ENCODE measurements at regions not wholly inside any gene's neighbourhood (a gene's known extent, or its start where the extent isn't known, plus 50 kb on each side); places are given as distances from the start of the nearest gene placed in this dataset.

GRCh38 chr2:120432976-120433815 lies 87.3 kb downstream of the INHBB start:
- Histone ChIP-seq H2AFZ (ENCODE audit: low read depth, low read length) (no peak overlapping the region), H3K79me2 (ENCODE audit: control insufficient read depth, insufficient read depth, low read length) (no peaks in the 10 kb centered on the region), H3K9me1 (ENCODE audit: control insufficient read depth, insufficient read depth, low read length) (no peaks in the 10 kb centered on the region), H3K4me1 (replicated peaks in 1 of 2; ENCODE audit: control insufficient read depth in 2 of 2, insufficient read depth in 2 of 2, low read length in 2 of 2) (no peaks in the 10 kb centered on the region), H4K20me1 (replicated peaks; ENCODE audit: control insufficient read depth, insufficient read depth, low read length) (peaks cover 5% of the 10 kb centered on the region; the same call in 1 of the 2 replicates), H3K27ac (ENCODE audit: extremely low read depth, low read depth, low read length) (no peak overlapping the region), H3K9me3 (replicated peaks; ENCODE audit: control insufficient read depth, insufficient read depth, low read depth, low read length) (no peaks in the 10 kb centered on the region), H3K4me3 (no peak overlapping the region), H3K27me3 (ENCODE audit: control insufficient read depth in 2 of 2, insufficient read depth in 2 of 2, low read length in 2 of 2) (peaks cover 3 to 64% of the 10 kb centered on the region in 2 experiments; a peak in 3 of 5 replicates), H3K9ac (ENCODE audit: insufficient read depth in 1 of 2, low read depth in 2 of 2, low read length in 2 of 2) (no peak overlapping the region), H3K36me3 (ENCODE audit: control insufficient read depth, insufficient read depth, low read length) (no peaks in the 10 kb centered on the region), H3K4me2 (ENCODE audit: insufficient read depth, low read length) (no peak overlapping the region)
- intact Hi-C loops (cut with micrococcal nuclease) = no loop called here
- in situ Hi-C loops (cut with MboI) = no loop called here
- ChIA-PET POLR2A (no interaction called here), CTCF (ENCODE audit: low intra/inter-chr PET ratio) (no interaction called here)
- BruUV-seq (replicated peaks) = no TSS peak
- TF ChIP-seq DDX20 (tag; IDR thresholded peaks at IDR 0.05; ENCODE audit: low read depth) (no peak), PHF21A (IDR thresholded peaks at IDR 0.05; ENCODE audit: borderline replicate concordance, low read depth) (no peak), SFPQ (IDR thresholded peaks at IDR 0.05; ENCODE audit: low read depth, low read length) (no peak), HLTF (IDR thresholded peaks at IDR 0.05) (no peak), ZNF280B (CRISPR knock-in tag; IDR thresholded peaks at IDR 0.05) (no peak), ZNF232 (CRISPR knock-in tag; IDR thresholded peaks at IDR 0.05) (no peak)
- WGBS (ENCODE audit: insufficient coverage, low coverage, missing lambda C conversion rate) = 0% methylated on average over 14 of the region's 17 CpGs
- DNase-seq (ENCODE audit: extremely low read depth in 1 of 4, low spot score in 3 of 4) = no peak
- ATAC-seq = no peak
- FAIRE-seq = no peak
